Glutamatergic neuron (in vitro differentiated cells): ENCODE measurements at regions not wholly inside any gene's neighbourhood (a gene's known extent, or its start where the extent isn't known, plus 50 kb on each side); places are given as distances from the start of the nearest gene placed in this dataset.
"Not testable (repeated sequence)": the region's sequence is repeated elsewhere in the genome, so short reads cannot be mapped to it uniquely, and the experiment has no call there.

Source experiments
- DNase-seq: peaks from one replicate; pipeline ENCODE4 v3.0.0; 2022
- H3K27ac Mint-ChIP-seq: one replicate; pipeline ENCODE4 v1.8.0; 2020; ENCODE audit warnings: mild to moderate bottlenecking, mixed read lengths, inconsistent platforms; ENCODE audit not compliant: unreplicated experiment
- H3K27me3 Mint-ChIP-seq: one replicate; pipeline ENCODE4 v1.8.0; 2020; ENCODE audit warnings: mild to moderate bottlenecking, moderate library complexity, mixed read lengths, inconsistent platforms; ENCODE audit not compliant: unreplicated experiment
- H3K36me3 Mint-ChIP-seq: one replicate; pipeline ENCODE4 v1.8.0; 2020; ENCODE audit warnings: mild to moderate bottlenecking, mixed read lengths, inconsistent platforms; ENCODE audit not compliant: unreplicated experiment
- H3K4me1 Mint-ChIP-seq: one replicate; pipeline ENCODE4 v1.8.0; 2020; ENCODE audit warnings: mild to moderate bottlenecking, low read depth, mixed read lengths, inconsistent platforms; ENCODE audit not compliant: unreplicated experiment
- H3K4me3 Mint-ChIP-seq: one replicate; pipeline ENCODE4 v1.8.0; 2020; ENCODE audit warnings: mild to moderate bottlenecking, mixed read lengths, inconsistent platforms; ENCODE audit not compliant: unreplicated experiment
- H3K9me3 Mint-ChIP-seq: one replicate; pipeline ENCODE4 v1.8.0; 2020; ENCODE audit warnings: mild to moderate bottlenecking, moderate library complexity, mixed read lengths, inconsistent platforms; ENCODE audit not compliant: unreplicated experiment
- CTCF ChIP-seq: fragments of 200-600 bp; sonication (generic); IDR thresholded peaks from one replicate; pipeline ENCODE4 v1.5.0; 2021; ENCODE audit not compliant: partially characterized antibody, unreplicated experiment

DNA sequence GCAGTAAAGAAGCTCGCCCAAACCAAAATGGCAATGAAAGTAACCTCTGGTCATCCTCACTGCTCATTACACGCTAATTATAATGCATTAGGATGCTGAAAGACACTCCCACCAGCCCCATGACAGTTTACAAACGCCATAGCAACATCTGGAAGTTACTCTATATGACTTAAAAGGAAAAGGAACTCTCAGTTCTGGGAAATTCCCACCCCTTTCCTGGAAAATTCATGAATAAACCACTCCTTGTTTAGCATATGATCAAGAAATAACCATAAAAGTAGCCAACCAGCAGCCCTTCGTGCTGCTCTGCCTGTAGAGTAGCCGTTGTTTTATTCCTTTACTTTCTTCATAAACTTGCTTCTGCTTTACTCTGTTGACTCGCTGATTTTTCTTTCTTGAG, 164.6 kb downstream of the SMAD6 start:
- Mint-ChIP-seq H3K36me3 (no peaks in the 10 kb centered on the region), H3K27me3 (peaks cover 5% of the 10 kb centered on the region), H3K9me3 (no peaks in the 10 kb centered on the region), H3K4me3 (no peak overlapping the region), H3K27ac (no peak overlapping the region), H3K4me1 (peaks cover 4% of the 10 kb centered on the region)
- DNase-seq = no peak
- TF ChIP-seq CTCF = no peak

GRCh38 chr15:66868918-66869317, 166.9 kb downstream of the SMAD6 start:
- Mint-ChIP-seq H3K27ac (no peak overlapping the region), H3K36me3 (no peaks in the 10 kb centered on the region), H3K4me3 (no peak overlapping the region), H3K9me3 (no peaks in the 10 kb centered on the region), H3K4me1 (peaks cover 2% of the 10 kb centered on the region), H3K27me3 (no peaks in the 10 kb centered on the region)
- no peak for TF ChIP-seq CTCF
- no peak for DNase-seq

DNA sequence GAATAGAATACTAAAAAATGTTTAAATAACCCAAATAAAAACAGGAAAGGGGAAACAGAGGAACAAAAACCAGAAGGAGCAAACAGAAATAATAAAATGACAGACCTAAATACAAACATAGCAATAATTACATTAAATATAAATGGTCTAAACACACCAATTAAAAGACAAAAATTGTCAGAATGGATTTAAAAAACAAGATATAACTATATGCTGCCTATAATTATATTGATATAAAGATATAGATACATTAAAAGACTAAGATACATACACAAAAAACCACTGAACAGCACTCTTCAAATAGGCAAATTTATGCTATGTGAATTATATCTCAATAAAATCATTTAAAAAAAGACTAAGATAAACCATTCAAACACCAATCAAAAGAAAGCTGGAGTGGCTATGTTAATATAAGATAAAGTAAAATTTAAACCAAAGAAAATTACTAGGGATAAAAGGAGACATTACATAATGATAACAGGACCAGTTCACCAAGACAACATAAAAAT, 168.9 kb downstream of the SMAD6 start:
- Mint-ChIP-seq H3K4me3 (no peak overlapping the region), H3K36me3 (no peaks in the 10 kb centered on the region), H3K4me1 (no peaks in the 10 kb centered on the region), H3K27me3 (no peaks in the 10 kb centered on the region), H3K9me3 (no peaks in the 10 kb centered on the region), H3K27ac (no peak overlapping the region)
- no peak for DNase-seq
- no peak for TF ChIP-seq CTCF

DNA sequence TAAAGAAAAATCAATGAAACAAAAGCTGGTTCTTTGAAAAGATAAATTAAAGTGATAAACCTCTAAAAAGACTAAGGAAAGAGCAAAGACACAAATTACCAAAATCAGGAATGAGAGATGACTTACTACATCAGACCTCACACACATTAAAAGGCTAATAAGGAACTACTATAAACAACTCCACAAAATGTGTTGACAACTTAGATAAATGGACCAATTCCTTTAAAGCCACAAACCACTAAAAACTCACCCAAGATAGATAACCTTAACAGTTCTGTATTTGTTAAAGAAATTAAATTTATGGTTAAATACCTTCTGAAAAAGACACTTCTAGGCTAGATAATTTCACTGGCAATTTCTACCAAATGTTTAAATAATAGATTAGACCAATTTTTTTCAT, 170.4 kb downstream of the SMAD6 start:
- Mint-ChIP-seq H3K4me3 (no peak overlapping the region), H3K27ac (no peak overlapping the region), H3K36me3 (no peaks in the 10 kb centered on the region), H3K4me1 (no peaks in the 10 kb centered on the region), H3K9me3 (no peaks in the 10 kb centered on the region), H3K27me3 (no peaks in the 10 kb centered on the region)
- no peak for DNase-seq
- TF ChIP-seq CTCF = no peak

- not testable (repeated sequence) for H3K4me3 Mint-ChIP-seq, H3K36me3 Mint-ChIP-seq, H3K9me3 Mint-ChIP-seq, H3K27me3 Mint-ChIP-seq, H3K27ac Mint-ChIP-seq, DNase-seq, H3K4me1 Mint-ChIP-seq
Observed at GRCh38 chr15:66873331-66873730, 171.3 kb downstream of the SMAD6 start.

- Mint-ChIP-seq H3K27ac (no peak overlapping the region), H3K27me3 (no peaks in the 10 kb centered on the region), H3K4me3 (no peak overlapping the region), H3K36me3 (no peaks in the 10 kb centered on the region), H3K9me3 (no peaks in the 10 kb centered on the region), H3K4me1 (peaks cover 4% of the 10 kb centered on the region)
- TF ChIP-seq CTCF = no peak
- DNase-seq = no peak
Observed at GRCh38 chr15:66873856-66874255, 171.8 kb downstream of the SMAD6 start.
